ENCODE measurements at regions not wholly inside any gene's neighbourhood (a gene's known extent, or its start where the extent isn't known, plus 50 kb on each side); places are given as distances from the start of the nearest gene placed in this dataset.

DNA sequence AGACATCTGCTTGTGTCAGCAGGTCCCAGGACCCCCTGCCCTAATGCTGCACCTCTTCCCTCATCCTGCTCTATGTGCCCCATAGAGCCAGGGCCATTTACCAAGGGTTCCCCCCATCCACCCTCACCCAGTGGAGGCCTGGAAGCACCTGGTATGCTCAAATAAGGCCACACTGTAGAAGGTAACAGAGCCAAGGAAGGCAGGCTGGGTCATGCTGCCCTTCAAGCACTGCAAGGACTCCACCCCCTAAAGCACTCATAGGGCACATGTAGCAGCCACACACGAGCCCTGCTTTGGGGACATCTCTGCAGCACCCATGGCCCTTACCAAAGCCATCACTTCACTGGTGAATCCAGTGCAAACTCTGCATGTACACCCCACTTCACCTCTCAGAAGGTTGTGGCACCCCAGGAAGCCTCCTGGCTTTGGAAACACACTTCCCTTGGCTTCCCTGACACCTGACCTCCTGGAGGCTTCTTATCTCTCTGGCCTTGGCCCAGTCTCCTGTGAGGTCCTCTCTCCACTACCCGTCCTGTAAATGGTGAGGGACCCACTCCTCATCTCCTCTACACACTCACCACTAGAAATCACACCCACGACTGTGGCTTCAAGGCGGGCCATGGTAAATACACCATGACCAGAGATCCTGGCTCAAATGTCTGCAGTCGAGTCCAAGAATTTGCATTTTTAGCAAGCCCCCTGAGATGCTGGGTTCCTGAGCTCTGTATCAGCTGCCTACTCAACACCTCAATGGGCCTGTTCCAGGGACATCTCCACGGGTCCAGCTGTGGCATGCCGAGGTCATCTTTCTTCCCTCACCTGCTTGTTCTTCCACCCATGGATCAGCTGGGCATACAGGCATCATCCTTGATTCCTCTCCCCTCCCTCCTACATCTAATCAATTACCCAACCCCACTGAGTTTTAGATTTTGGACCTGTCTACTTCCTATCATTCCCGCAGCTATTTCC lies 80.9 kb upstream of the DOCK9 start:
- H3K4me1 Mint-ChIP-seq, result peaks cover 36 to 45% of the 10 kb centered on the region in 2 donors
- no peak overlapping the region for H3K4me3 Mint-ChIP-seq
- no peak overlapping the region for H3K27ac Mint-ChIP-seq
- H3K27me3 Mint-ChIP-seq (ENCODE audit: low read depth in 3 of 3), result peaks cover 2 to 5% (median 3%) of the 10 kb centered on the region in 3 donors
- no peak for DNase-seq
- no peaks in the 10 kb centered on the region for H3K9me3 Mint-ChIP-seq
- H3K36me3 Mint-ChIP-seq, result peaks cover 2 to 22% (median 12%) of the 10 kb centered on the region in 3 donors

DNA sequence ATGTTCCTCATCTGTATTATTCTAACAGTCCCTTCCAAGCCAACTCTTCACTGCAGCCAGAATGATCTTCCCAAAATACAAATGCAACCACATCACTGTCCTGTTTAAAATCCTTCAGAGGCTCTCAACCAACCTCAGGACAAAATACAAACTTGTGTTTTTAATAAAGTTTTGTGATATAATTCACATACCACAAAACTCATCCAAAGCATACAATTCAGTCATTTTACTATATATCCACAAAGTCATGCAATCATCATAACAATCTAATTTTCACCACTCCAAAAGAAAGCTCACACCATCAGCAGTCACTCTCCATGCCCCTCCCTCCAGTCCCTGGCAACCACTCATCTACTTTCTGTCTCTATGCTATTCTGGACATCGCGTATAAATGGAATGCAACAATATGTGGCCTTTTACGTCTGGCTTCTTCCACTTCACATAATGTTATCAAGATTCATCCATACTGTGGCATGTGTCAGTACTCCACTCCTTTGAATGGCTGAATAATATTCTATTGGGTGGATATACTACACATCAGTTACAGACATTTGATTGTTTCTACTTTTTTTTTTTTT lies 81.7 kb upstream of the DOCK9 start:
- Mint-ChIP-seq H3K4me1 (peaks cover 29 to 43% of the 10 kb centered on the region in 2 donors), H3K27me3 (ENCODE audit: low read depth in 3 of 3) (peaks cover 1 to 6% (median 2%) of the 10 kb centered on the region in 3 donors), H3K4me3 (no peak overlapping the region), H3K9me3 (no peaks in the 10 kb centered on the region), H3K36me3 (peaks cover 5 to 26% (median 17%) of the 10 kb centered on the region in 3 donors), H3K27ac (no peak overlapping the region)
- no peak for DNase-seq

DNA sequence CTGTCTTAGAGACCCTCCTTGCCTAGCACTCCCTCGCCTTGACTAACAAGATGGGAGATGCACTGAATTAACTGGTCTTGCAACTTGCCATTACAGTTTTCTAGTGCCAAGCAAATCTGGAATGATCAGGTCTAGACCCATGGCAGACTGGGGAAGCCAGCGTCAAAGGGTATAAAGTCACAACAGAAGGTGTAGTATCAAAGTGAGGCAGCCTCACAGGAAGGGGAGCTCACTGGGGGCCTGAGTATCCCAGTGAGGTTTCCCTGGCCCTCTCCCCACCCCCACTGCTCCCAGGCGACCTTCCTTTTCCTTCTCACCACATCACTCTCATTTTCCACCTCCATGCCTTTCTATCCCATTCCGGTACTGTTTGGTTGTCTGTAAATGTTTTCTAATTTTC lies 83.5 kb upstream of the DOCK9 start:
- no peak for DNase-seq
- Mint-ChIP-seq H3K4me3 (no peak overlapping the region), H3K4me1 (peaks cover 33 to 46% of the 10 kb centered on the region in 2 donors), H3K9me3 (no peaks in the 10 kb centered on the region), H3K27ac (no peak overlapping the region), H3K27me3 (ENCODE audit: low read depth in 3 of 3) (peaks cover 1 to 7% (median 4%) of the 10 kb centered on the region in 3 donors), H3K36me3 (peaks cover 5 to 31% (median 20%) of the 10 kb centered on the region in 3 donors)

DNA sequence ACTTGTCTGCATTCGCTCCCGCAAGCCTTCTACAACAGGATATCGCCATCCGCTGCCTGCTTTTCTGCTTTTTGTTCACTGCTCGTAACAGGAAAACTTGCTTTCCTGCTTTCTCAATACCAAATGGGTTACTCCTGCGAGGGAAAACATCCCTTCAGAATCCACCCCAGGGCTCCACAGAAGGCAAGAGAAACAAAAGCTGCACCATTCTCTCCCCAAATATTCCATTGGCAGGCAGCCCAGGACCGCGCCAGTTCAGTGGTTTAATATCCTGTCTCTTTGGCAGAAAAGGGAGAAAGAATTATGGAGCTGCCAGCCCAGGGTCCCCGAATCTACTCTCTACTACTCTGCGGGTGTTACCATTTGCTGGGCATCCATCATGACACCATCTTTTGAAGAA lies 84.7 kb upstream of the DOCK9 start:
- H3K27me3 Mint-ChIP-seq (ENCODE audit: low read depth in 3 of 3), result peaks cover 1 to 7% (median 4%) of the 10 kb centered on the region in 3 donors
- H3K27ac Mint-ChIP-seq, result no peak overlapping the region
- H3K9me3 Mint-ChIP-seq, result no peaks in the 10 kb centered on the region
- peaks cover 40 to 56% of the 10 kb centered on the region in 2 donors for H3K4me1 Mint-ChIP-seq
- no peak overlapping the region for H3K4me3 Mint-ChIP-seq
- DNase-seq, result no peak
- H3K36me3 Mint-ChIP-seq, result peaks cover 5 to 31% (median 20%) of the 10 kb centered on the region in 3 donors

DNA sequence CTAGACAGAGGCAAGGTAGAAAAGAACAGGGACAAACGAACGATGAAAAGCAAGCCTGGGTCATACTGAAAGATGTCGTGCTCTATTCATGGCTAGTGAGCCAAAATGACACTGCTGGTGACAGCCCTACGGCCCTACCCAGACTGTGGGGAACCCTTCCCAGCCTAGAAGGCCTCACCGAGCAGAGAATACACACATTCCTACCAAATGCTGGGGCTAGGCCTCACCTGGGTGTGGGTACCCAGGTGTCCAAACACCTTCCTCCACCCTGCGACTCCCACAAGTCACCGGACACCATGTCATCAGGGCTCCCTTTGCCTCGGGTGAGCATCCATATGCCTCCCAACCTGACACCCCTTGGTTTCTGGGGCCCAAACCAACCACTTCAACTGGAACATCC lies 85.3 kb upstream of the DOCK9 start:
- no peak overlapping the region for H3K27ac Mint-ChIP-seq
- H3K9me3 Mint-ChIP-seq, result no peaks in the 10 kb centered on the region
- peaks cover 40 to 56% of the 10 kb centered on the region in 2 donors for H3K4me1 Mint-ChIP-seq
- H3K4me3 Mint-ChIP-seq, result no peak overlapping the region
- H3K27me3 Mint-ChIP-seq (ENCODE audit: low read depth in 3 of 3), result peaks cover 1 to 7% (median 4%) of the 10 kb centered on the region in 3 donors
- no peak for DNase-seq
- peaks cover 5 to 31% (median 20%) of the 10 kb centered on the region in 3 donors for H3K36me3 Mint-ChIP-seq

DNA sequence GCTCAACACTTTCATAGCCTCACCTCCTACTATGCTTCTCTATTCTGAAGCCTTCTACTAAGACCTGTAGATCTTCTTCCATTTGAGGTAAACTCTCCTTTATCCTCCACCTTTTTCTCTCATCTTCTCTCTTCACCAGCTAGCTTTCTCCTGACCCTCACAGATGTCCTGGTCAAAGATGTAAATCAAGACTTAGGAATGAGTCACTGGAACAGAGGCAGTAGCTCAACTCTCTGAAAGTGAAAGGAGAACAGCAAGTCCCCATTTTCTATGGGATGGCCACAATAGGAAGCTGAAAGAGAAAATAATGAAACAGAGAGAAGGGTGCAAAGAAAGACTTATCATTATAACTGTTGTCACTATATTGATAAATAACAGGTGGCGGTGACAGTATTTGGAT lies 86.1 kb upstream of the DOCK9 start:
- Mint-ChIP-seq H3K27me3 (ENCODE audit: low read depth in 3 of 3) (peaks cover 1 to 6% (median 4%) of the 10 kb centered on the region in 3 donors), H3K4me1 (peaks cover 36 to 52% of the 10 kb centered on the region in 2 donors), H3K36me3 (peaks cover 5 to 31% (median 20%) of the 10 kb centered on the region in 3 donors), H3K9me3 (no peaks in the 10 kb centered on the region), H3K27ac (peak overlapping the region in 1 of 6 donors; percentile 32), H3K4me3 (peak overlapping the region in 1 of 5 donors; percentile 36)
- DNase-seq, result no peak

DNA sequence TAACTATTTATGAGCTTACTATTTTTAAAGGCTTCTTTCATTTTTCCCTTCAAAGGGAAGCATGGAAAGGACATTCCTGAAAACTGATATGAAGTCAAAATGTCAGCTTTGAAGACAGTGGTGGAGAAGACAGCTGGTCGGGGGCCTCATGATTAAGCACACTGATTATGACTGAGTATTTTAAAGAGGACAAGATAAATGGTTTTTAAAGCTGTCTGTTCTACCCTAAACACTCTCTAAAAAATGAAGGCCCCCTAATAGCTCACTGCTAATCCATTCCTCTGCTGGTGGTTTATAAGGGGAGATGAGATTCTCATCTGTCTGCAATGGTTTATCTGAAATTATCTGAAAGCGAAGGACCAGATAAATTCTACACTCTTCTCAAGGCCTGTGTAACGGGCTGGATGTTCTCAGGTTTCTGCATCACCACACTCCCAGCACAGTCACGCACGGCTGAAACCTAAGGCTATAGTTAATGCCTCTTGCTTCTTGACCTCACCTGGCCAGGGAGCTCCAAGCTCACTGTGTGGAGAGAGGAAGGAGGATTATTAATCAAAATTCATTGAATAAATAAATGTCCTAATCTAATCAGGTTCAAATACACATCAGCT lies 86.9 kb upstream of the DOCK9 start:
- peaks cover 5 to 27% (median 20%) of the 10 kb centered on the region in 3 donors for H3K36me3 Mint-ChIP-seq
- peak overlapping the region in 3 of 6 donors; percentile 28 to 83 (median 77) for H3K27ac Mint-ChIP-seq
- peak overlapping the region in 1 of 5 donors; percentile 53 for H3K4me3 Mint-ChIP-seq
- peaks cover 1 to 4% (median 4%) of the 10 kb centered on the region in 3 donors for H3K27me3 Mint-ChIP-seq (ENCODE audit: low read depth in 3 of 3)
- peaks cover 29 to 45% of the 10 kb centered on the region in 2 donors for H3K4me1 Mint-ChIP-seq
- no peak for DNase-seq
- no peaks in the 10 kb centered on the region for H3K9me3 Mint-ChIP-seq

DNA sequence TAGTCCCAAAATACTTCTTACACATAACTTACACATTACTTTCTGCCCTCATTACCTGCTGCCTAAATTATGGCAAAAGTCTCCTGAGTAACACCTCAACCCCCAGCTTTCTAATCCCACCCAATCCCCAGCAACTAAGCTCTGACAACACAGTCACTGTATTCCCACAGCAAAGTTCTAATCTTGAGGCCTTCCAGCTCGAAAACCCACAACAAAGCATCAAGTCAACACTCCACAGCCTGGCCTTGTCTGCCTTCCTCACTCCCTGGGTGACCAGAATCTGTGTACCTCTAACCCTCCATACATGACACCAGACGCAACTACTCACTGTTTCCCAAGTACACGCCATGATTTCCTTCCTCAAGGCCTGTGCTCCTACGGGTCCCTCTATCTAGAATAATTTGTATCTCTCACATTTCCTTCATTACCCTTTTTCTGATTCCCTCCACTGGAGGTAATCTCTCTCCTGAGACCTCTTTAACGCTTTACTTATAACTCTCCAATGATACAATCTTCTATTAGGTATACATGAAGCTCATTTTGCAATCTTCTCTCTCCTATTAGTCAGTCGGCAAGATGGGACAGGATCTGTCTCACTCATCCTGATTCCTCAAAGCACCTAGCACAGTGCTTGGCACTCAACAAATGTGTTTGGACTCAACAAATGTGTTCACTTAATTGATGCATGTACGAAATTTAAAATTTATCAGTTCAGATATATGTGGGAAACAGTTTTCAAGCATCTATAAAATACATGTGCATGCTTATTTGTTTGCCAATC lies 87.6 kb upstream of the DOCK9 start:
- no peak for DNase-seq
- H3K4me1 Mint-ChIP-seq, result peaks cover 29 to 45% of the 10 kb centered on the region in 2 donors
- peak overlapping the region; percentile 78 to 84 (median 80) for H3K4me3 Mint-ChIP-seq
- H3K36me3 Mint-ChIP-seq, result peaks cover 5 to 27% (median 20%) of the 10 kb centered on the region in 3 donors
- H3K9me3 Mint-ChIP-seq, result no peaks in the 10 kb centered on the region
- peak overlapping the region; percentile 77 to 91 (median 84) for H3K27ac Mint-ChIP-seq
- H3K27me3 Mint-ChIP-seq (ENCODE audit: low read depth in 3 of 3), result peaks cover 1 to 4% (median 4%) of the 10 kb centered on the region in 3 donors

DNA sequence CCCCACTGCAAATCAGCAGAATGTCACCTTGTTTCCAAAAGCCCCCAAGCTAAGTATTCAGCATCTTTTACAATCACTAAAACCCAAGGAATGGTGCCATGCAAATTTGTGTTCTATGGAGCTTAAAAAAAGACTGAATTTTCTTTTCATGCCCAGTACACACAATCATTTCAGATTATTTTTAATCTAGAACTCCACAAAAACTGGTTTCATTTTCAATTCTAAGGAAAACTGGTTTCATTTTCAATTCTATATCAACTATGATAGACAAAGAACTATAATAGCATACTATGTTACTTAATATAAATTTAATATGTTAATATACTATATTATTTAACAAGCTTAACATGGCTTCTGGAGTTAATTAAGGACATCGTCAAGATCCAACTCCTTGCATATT lies 88.4 kb upstream of the DOCK9 start:
- DNase-seq, result no peak
- Mint-ChIP-seq H3K4me1 (peaks cover 29 to 45% of the 10 kb centered on the region in 2 donors), H3K4me3 (peak overlapping the region; percentile 78 to 84 (median 80)), H3K9me3 (no peaks in the 10 kb centered on the region), H3K36me3 (peaks cover 5 to 27% (median 20%) of the 10 kb centered on the region in 3 donors), H3K27ac (peak overlapping the region; percentile 77 to 91 (median 84)), H3K27me3 (ENCODE audit: low read depth in 3 of 3) (peaks cover 1 to 4% (median 4%) of the 10 kb centered on the region in 3 donors)

DNA sequence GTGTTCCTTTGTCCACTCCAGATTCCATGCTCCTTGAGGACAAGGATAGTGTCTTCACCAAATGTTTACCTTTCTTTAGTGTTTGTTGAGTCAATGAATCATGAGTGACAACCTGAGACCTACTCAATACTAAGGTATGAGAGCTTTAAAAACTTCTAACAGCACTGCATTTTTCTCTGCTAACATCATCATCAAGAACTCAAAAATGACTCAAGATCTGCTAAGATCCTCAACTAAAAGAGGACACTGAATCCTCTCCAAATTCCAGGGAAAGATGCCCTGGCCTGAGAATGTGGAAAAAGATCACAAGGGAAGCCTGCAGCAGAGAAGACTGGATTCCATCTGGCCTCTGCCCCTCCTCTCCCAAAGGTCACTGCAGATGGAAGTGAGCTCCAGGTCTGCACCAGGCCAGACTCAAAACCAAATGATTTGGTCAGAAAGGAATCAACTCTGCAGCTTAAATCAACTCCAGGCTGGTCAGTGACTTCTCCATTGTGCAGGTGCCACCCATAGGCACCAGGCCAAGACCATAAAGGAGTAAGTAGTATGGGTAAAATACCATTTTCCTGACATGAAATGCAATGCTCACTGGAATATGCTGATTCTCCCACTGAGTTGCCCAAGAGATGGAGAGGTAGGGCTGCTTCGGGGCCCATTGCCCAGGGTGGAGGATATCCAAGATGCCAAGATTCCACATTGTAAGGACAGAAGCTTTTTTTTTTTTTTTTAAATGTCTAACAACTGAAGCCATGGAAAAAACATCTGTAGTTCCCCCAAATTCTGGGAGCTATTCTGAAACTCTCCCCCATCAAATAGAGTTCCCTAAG lies 89.5 kb upstream of the DOCK9 start:
- Mint-ChIP-seq H3K9me3 (no peaks in the 10 kb centered on the region), H3K27me3 (ENCODE audit: low read depth in 3 of 3) (peaks cover 0 to 4% (median 4%) of the 10 kb centered on the region in 3 donors), H3K4me3 (peak overlapping the region; percentile 33 to 74 (median 58)), H3K27ac (peak overlapping the region in 5 of 6 donors; percentile 49 to 82 (median 73)), H3K4me1 (peaks cover 29 to 45% of the 10 kb centered on the region in 2 donors), H3K36me3 (peaks cover 5 to 25% (median 20%) of the 10 kb centered on the region in 3 donors)
- DNase-seq, result no peak

DNA sequence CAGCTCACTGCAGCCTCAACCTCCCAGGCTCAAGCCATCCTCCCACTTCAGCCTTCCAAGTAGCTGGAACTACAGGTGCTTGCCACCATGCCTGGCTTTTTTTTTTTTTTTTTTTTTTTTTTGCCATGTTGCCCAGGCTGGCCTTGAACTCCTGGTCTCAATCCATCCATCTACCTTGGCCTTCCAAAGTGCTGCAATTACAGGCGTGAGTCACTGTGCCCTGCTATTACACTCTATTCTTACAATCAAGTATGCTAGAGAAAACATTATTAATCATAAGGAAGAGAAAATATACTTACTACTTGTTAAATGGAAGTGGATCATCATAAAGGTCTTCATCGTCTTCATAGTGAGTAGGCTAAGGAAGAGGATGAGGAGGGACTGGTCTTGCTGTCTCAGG lies 93.3 kb upstream of the DOCK9 start:
- H3K4me1 Mint-ChIP-seq, result peaks cover 29 to 35% of the 10 kb centered on the region in 2 donors
- DNase-seq, result no peak
- H3K36me3 Mint-ChIP-seq, result peaks cover 0 to 10% (median 2%) of the 10 kb centered on the region in 3 donors
- no peak overlapping the region for H3K4me3 Mint-ChIP-seq
- no peak overlapping the region for H3K27ac Mint-ChIP-seq
- H3K27me3 Mint-ChIP-seq (ENCODE audit: low read depth in 3 of 3), result peaks cover 2 to 7% (median 2%) of the 10 kb centered on the region in 3 donors
- H3K9me3 Mint-ChIP-seq, result no peaks in the 10 kb centered on the region

DNA sequence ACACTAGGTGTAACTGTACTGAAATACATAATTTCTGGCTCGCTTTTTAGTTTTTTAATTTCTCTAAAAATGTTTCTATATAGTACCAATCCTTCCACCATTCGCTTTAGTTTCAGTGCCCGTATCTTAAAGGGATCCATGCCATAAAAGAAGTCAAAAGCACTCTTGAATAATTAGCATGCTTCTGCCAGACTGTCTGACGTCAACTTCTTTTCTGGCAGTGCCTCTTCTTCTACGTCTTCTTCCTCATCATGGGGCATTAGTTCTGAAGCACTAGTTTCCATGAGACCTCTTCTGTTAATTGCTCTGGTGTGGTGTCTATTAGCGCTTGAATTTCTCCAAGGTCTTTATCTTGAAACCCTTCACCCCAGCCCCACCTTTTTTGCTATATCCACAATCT lies 93.8 kb upstream of the DOCK9 start:
- Mint-ChIP-seq H3K4me3 (no peak overlapping the region), H3K4me1 (peaks cover 31 to 35% of the 10 kb centered on the region in 2 donors), H3K9me3 (no peaks in the 10 kb centered on the region), H3K36me3 (peaks cover 0 to 10% (median 2%) of the 10 kb centered on the region in 3 donors), H3K27ac (no peak overlapping the region), H3K27me3 (ENCODE audit: low read depth in 3 of 3) (peaks cover 2 to 7% (median 2%) of the 10 kb centered on the region in 3 donors)
- DNase-seq, result no peak
